ENCODE measurements at regions not wholly inside any gene's neighbourhood (a gene's known extent, or its start where the extent isn't known, plus 50 kb on each side); places are given as distances from the start of the nearest gene placed in this dataset.

DNA sequence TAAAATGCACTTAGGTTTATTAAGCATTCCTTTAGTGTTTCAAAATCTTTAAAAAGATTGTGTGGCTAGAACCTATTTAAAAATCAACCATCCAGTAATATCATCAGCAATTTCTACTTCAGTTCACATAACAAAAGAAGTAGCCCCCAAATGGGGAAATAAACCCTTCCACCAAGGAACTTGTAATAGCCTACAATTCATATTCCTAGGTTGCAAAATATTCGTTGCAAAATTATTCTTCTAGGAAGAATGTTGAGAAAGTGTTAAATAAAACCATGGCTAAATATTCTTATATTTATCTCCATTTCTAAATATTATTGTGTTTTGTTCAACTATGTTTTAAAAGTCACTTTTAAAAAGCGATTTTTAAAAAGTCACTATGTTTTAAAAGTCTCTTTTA lies 177.9 kb upstream of the PRLR start:
- no peak for TF ChIP-seq CTCF (IDR thresholded peaks at IDR 0.05; ENCODE audit: extremely low read depth, missing control alignments)
- no peak for DNase-seq (ENCODE audit: low spot score)

DNA sequence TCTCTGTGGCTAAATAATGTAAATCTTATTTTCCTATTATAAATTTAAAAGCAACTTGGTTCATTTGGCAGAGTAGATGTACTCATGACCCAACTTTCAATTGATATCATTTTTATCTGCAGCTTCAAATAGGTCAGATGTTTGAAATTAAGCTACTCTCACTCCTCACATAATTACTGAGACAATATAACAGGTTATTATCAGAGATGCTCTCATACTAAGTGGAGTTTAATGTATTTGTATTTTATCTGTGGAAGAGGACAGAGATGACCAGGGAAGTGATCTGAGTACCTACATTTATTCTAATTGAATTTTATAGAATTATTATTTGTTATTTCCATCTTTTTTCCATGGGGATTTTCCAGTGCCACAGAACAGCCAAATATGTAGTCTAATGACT lies 177.4 kb upstream of the PRLR start:
- no peak for DNase-seq (ENCODE audit: low spot score)
- TF ChIP-seq CTCF (IDR thresholded peaks at IDR 0.05; ENCODE audit: extremely low read depth, missing control alignments): no peak

GRCh38 chr5:35405938-35406337 lies 175.7 kb upstream of the PRLR start:
- TF ChIP-seq CTCF (IDR thresholded peaks at IDR 0.05; ENCODE audit: extremely low read depth, missing control alignments): no peak
- DNase-seq (ENCODE audit: low spot score): no peak

- DNase-seq (ENCODE audit: low spot score): no peak
- no peak for TF ChIP-seq CTCF (IDR thresholded peaks at IDR 0.05; ENCODE audit: extremely low read depth, missing control alignments)
These were observed 174.4 kb upstream of the PRLR start for GRCh38 chr5:35404701-35405100.

DNA sequence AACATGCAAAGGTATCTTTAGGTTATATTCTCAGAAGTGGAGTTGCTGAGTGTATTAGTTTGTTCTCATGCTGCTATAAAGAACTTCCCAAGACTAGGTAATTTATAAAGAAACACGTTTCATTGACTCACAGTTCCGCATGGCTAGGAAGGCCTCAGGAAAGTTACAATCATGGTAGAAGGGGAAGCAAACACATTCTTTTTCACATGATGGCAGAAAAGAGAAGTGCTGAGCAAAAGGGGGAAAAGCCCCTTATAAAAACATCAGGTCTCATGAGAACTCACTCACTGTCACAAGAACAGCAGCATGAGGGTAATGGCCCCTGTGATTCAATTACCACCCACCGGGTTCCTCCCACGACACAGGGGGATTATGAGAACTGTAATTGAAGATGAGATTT lies 163.6 kb upstream of the PRLR start:
- TF ChIP-seq CTCF (IDR thresholded peaks at IDR 0.05; ENCODE audit: extremely low read depth, missing control alignments): no peak
- no peak for DNase-seq (ENCODE audit: low spot score)

GRCh38 chr5:35384658-35385057 lies 154.4 kb upstream of the PRLR start:
- TF ChIP-seq CTCF (IDR thresholded peaks at IDR 0.05; ENCODE audit: extremely low read depth, missing control alignments): no peak
- DNase-seq (ENCODE audit: low spot score): no peak

- DNase-seq (ENCODE audit: low spot score): no peak
- no peak for TF ChIP-seq CTCF (IDR thresholded peaks at IDR 0.05; ENCODE audit: extremely low read depth, missing control alignments)
These were observed 152.8 kb upstream of the PRLR start for GRCh38 chr5:35383041-35383440.

All from GM20000 (cell line).